Caco-2 (cell line): ENCODE measurements at regions not wholly inside any gene's neighbourhood (a gene's known extent, or its start where the extent isn't known, plus 50 kb on each side); places are given as distances from the start of the nearest gene placed in this dataset.

ENCODE experiments used
- BruUV-seq: library from RNA; stranded (reverse); fragments of 400-500 nt; replicated peaks from 2 replicates; lab custom pipeline; 2021; lab: Mats Ljungman, UMichigan
- CTCF ChIA-PET: fragments of 300-600 bp; sonication (Branson Sonifier 250); formaldehyde crosslinking; loops from one replicate; lab custom pipeline; 2022; ENCODE audit warnings: antibody characterized with exemption; lab: Charles Lee
- POLR2A ChIA-PET: fragments of 300-600 bp; sonication (Branson Sonifier 250); formaldehyde crosslinking; loops from one replicate; lab custom pipeline; 2022; ENCODE audit warnings: antibody characterized with exemption; lab: Charles Lee
- DNase-seq, 2 experiments: peaks; one replicate each; pipeline versions ENCODE4 v3.0.0 to v3.0.0-alpha.2; 2020 to 2022
- H3K27me3 ChIP-seq: replicated peaks from 2 replicates; pipeline ENCODE4 v1.6.0; 2011; ENCODE audit warnings: low read length; ENCODE audit not compliant: control insufficient read depth, insufficient read depth
- H3K36me3 ChIP-seq: 2 replicates; pipeline ENCODE4 v1.5.1; 2011; ENCODE audit warnings: low read length; ENCODE audit not compliant: control insufficient read depth, insufficient read depth
- H3K4me1 ChIP-seq: fragments of 250-450 bp; sonication (Bioruptor Pico); 2 replicates; pipeline ENCODE4 v1.5.1; 2020; ENCODE audit warnings: mild to moderate bottlenecking
- H3K4me3 ChIP-seq: 2 replicates; pipeline ENCODE4 v1.5.1; 2011; ENCODE audit warnings: low read depth, mild to moderate bottlenecking, control low read depth, low read length
- H3K9me3 ChIP-seq: fragments of 250-450 bp; sonication (Bioruptor Pico); 2 replicates; pipeline ENCODE4 v1.5.1; 2020; ENCODE audit warnings: mild to moderate bottlenecking, moderate library complexity
- H3K27ac Mint-ChIP-seq: one replicate; pipeline ENCODE4 v1.8.0; 2022; ENCODE audit warnings: mixed read lengths; ENCODE audit not compliant: unreplicated experiment
- H3K27me3 Mint-ChIP-seq: one replicate; pipeline ENCODE4 v1.8.0; 2022; ENCODE audit warnings: mixed read lengths; ENCODE audit not compliant: insufficient read depth, unreplicated experiment
- H3K36me3 Mint-ChIP-seq: one replicate; pipeline ENCODE4 v1.8.0; 2022; ENCODE audit warnings: mild to moderate bottlenecking, mixed read lengths; ENCODE audit not compliant: insufficient read depth, unreplicated experiment
- H3K4me1 Mint-ChIP-seq: one replicate; pipeline ENCODE4 v1.8.0; 2022; ENCODE audit warnings: low read depth, mixed read lengths; ENCODE audit not compliant: unreplicated experiment
- H3K4me3 Mint-ChIP-seq: one replicate; pipeline ENCODE4 v1.8.0; 2022; ENCODE audit warnings: mild to moderate bottlenecking, moderate library complexity, mixed read lengths; ENCODE audit not compliant: unreplicated experiment
- H3K9me3 Mint-ChIP-seq: one replicate; pipeline ENCODE4 v1.8.0; 2022; ENCODE audit warnings: mixed read lengths; ENCODE audit not compliant: unreplicated experiment
- intact Hi-C: fragments of 100-400 bp; cut with micrococcal nuclease; formaldehyde crosslinking; loops from one replicate; pipeline ENCODE4 v1.10.0; 2022; ENCODE audit not compliant: unreplicated experiment
- TF ChIP-seq, protein P1 (sequence below), 2 experiments: fragments of 200-600 bp in 1 of 2; IDR thresholded peaks; 1 replicate in 1 of 2; 2 replicates in 1 of 2; pipeline versions ENCODE4 v1.5.1 to v1.8.0; 2011 to 2022; ENCODE audit warnings: antibody characterized with exemption in 1 of 2, control low read depth in 1 of 2, inconsistent platforms in 1 of 2, low read depth in 1 of 2, low read length in 1 of 2, mild to moderate bottlenecking in 1 of 2, moderate library complexity in 1 of 2; ENCODE audit not compliant: insufficient read depth in 1 of 2, severe bottlenecking in 1 of 2, unreplicated experiment in 1 of 2

DNA sequence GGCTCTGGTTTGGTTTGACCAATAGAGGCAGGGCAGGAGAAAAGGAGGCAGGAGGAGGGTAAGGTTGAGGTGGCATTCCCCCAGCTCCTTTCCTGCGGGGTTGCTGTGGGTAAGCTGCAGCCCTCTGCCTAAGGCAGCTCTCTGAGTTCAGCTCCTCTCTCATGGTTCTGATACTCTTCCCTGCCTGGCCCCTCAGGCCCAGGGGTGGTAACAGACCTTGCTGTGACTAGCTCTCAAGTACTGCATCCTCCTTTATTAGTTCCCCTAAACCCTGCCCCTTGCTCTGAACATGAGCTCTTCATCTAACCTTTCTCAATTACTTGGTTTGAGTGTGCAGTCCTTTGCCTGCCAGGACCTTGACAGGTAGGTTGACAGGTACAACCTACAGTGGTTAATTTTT is 205.5 kb downstream of the SLC4A3 start:
- Histone ChIP-seq H3K4me3 (no peak overlapping the region), H3K4me1 (no peaks in the 10 kb centered on the region), H3K9me3 (no peaks in the 10 kb centered on the region), H3K36me3 (no peaks in the 10 kb centered on the region), H3K27me3 (peaks cover 2% of the 10 kb centered on the region; the same call in 1 of the 2 replicates)
- no peak overlapping the region for H3K27ac Mint-ChIP-seq
- H3K9me3 Mint-ChIP-seq = no peaks in the 10 kb centered on the region
- DNase-seq = no peak
- BruUV-seq = no TSS peak
- no peaks in the 10 kb centered on the region for H3K36me3 Mint-ChIP-seq
- TF ChIP-seq, protein P1, sequence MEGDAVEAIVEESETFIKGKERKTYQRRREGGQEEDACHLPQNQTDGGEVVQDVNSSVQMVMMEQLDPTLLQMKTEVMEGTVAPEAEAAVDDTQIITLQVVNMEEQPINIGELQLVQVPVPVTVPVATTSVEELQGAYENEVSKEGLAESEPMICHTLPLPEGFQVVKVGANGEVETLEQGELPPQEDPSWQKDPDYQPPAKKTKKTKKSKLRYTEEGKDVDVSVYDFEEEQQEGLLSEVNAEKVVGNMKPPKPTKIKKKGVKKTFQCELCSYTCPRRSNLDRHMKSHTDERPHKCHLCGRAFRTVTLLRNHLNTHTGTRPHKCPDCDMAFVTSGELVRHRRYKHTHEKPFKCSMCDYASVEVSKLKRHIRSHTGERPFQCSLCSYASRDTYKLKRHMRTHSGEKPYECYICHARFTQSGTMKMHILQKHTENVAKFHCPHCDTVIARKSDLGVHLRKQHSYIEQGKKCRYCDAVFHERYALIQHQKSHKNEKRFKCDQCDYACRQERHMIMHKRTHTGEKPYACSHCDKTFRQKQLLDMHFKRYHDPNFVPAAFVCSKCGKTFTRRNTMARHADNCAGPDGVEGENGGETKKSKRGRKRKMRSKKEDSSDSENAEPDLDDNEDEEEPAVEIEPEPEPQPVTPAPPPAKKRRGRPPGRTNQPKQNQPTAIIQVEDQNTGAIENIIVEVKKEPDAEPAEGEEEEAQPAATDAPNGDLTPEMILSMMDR (IDR thresholded peaks at IDR 0.05; ENCODE audit: insufficient read depth in 1 of 2, low read depth in 1 of 2, low read length in 1 of 2, severe bottlenecking in 1 of 2, unreplicated experiment in 1 of 2) = no peak
- no peaks in the 10 kb centered on the region for H3K4me1 Mint-ChIP-seq
- H3K27me3 Mint-ChIP-seq = peaks cover 23% of the 10 kb centered on the region
- POLR2A ChIA-PET = no interaction called here
- CTCF ChIA-PET = no interaction called here
- intact Hi-C loops = no loop called here
- H3K4me3 Mint-ChIP-seq = no peak overlapping the region

DNA sequence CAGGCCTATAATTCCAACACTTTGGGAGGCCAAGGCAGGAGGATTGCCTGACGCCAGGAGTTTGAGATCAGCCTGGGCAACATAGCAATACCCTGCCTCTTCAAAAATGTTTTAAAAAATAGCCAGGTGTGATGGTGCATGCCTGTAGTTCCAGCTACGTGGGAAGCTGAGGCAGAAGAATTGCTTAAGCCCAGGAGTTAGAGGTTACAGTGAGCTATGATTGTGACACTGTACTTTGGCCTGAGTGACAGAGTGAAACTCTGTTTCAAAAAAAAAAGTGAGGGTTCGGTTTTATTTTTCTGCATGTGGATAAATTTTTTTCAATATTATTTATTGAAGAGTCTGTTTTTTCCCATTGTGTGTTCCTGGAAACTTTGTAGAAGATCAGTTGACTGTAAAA is 208.1 kb downstream of the SLC4A3 start:
- Mint-ChIP-seq H3K36me3 (no peaks in the 10 kb centered on the region), H3K4me1 (no peaks in the 10 kb centered on the region), H3K27ac (no peak overlapping the region), H3K27me3 (peaks cover 26% of the 10 kb centered on the region), H3K4me3 (no peak overlapping the region), H3K9me3 (no peaks in the 10 kb centered on the region)
- Histone ChIP-seq H3K4me1 (no peaks in the 10 kb centered on the region), H3K27me3 (0 out of 2 replicates have a peak, but pooled peaks cover 2% of the 10 kb centered on the region), H3K4me3 (no peak overlapping the region), H3K9me3 (no peaks in the 10 kb centered on the region), H3K36me3 (no peaks in the 10 kb centered on the region)
- POLR2A ChIA-PET = no interaction called here
- intact Hi-C loops = no loop called here
- CTCF ChIA-PET = no interaction called here
- DNase-seq = no peak
- BruUV-seq = no TSS peak
- TF ChIP-seq, protein P1 (IDR thresholded peaks at IDR 0.05; ENCODE audit: insufficient read depth in 1 of 2, low read depth in 1 of 2, low read length in 1 of 2, severe bottlenecking in 1 of 2, unreplicated experiment in 1 of 2) = no peak

DNA sequence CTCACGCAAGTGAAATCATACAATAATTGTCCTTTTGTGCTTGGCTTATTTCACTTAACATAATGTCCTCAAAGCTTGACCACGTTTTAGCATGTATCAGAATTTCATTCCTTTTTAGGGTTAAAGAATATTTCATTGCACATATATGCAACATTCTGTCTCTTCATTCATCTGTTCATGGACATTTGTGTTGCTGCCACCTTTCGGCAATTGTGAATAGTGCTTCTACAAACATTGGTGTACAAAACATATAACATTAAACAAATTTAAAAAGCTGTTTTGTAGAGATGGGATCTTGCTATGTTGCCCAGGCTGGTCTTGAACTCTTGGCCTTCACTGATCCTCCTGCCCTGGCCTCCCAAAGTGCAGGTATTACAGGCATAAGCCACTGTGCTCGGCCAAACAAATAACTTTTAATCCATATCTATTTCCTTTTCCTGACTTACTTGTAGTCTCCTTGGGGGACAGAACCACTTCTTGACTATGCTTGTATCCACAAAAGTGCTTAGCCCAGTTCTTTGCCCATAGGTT is 209.3 kb downstream of the SLC4A3 start:
- CTCF ChIA-PET = interaction anchor here (0.6 to 1.0 kb wide), 3 partner anchors 9 to 100 kb away, joined by 4 to 7 read pairs (median 5); no protein-coding TSS in a partner anchor
- POLR2A ChIA-PET = no interaction called here
- TF ChIP-seq, protein P1 (IDR thresholded peaks at IDR 0.05; ENCODE audit: insufficient read depth in 1 of 2, low read depth in 1 of 2, low read length in 1 of 2, severe bottlenecking in 1 of 2, unreplicated experiment in 1 of 2) = peak; percentile 41 to 64
- Mint-ChIP-seq H3K36me3 (no peaks in the 10 kb centered on the region), H3K4me3 (no peak overlapping the region), H3K27ac (no peak overlapping the region), H3K9me3 (no peaks in the 10 kb centered on the region), H3K4me1 (no peaks in the 10 kb centered on the region), H3K27me3 (peaks cover 22% of the 10 kb centered on the region)
- no peaks in the 10 kb centered on the region for H3K4me1 ChIP-seq
- H3K9me3 ChIP-seq = no peaks in the 10 kb centered on the region
- 0 out of 2 replicates have a peak, but pooled peaks cover 2% of the 10 kb centered on the region for H3K27me3 ChIP-seq
- no TSS peak for BruUV-seq
- no peak overlapping the region for H3K4me3 ChIP-seq
- H3K36me3 ChIP-seq = no peaks in the 10 kb centered on the region
- DNase-seq = peak in 1 of 2 experiments; percentile 33
- intact Hi-C loops = loop anchor here (1.0 kb wide), 1 partner anchor 100 kb away; no protein-coding TSS in a partner anchor
